Osteoblast (primary cell): ENCODE measurements at regions not wholly inside any gene's neighbourhood (a gene's known extent, or its start where the extent isn't known, plus 50 kb on each side); places are given as distances from the start of the nearest gene placed in this dataset.

Source experiments
- DNase-seq: peaks from one replicate; pipeline ENCODE4 v3.0.0; 2011; ENCODE audit warnings: low spot score, mixed read lengths; ENCODE audit not compliant: insufficient read length; ENCODE audit errors: missing footprints
- H2AFZ ChIP-seq: 2 replicates; pipeline ENCODE4 v1.6.0; 2011; ENCODE audit warnings: mild to moderate bottlenecking, low read length
- H3K27ac ChIP-seq: 2 replicates; pipeline ENCODE4 v1.5.1; 2011; ENCODE audit warnings: mild to moderate bottlenecking, low read depth, low read length, moderate library complexity
- H3K27me3 ChIP-seq: 2 replicates; pipeline ENCODE4 v1.6.0; 2012; ENCODE audit warnings: mild to moderate bottlenecking, control low read depth, inconsistent platforms, low read length, moderate library complexity; ENCODE audit not compliant: insufficient read depth
- H3K36me3 ChIP-seq: 2 replicates; pipeline ENCODE4 v1.5.1; 2011; ENCODE audit warnings: mild to moderate bottlenecking, low read length, control low read depth, moderate library complexity; ENCODE audit not compliant: insufficient read depth
- H3K4me1 ChIP-seq: 2 replicates; pipeline ENCODE4 v1.5.1; 2011; ENCODE audit warnings: mild to moderate bottlenecking, low read length, control low read depth, moderate library complexity; ENCODE audit not compliant: insufficient read depth
- H3K4me2 ChIP-seq: 2 replicates; pipeline ENCODE4 v1.6.0; 2011; ENCODE audit warnings: mild to moderate bottlenecking, low read length; ENCODE audit not compliant: insufficient read depth
- H3K4me3 ChIP-seq: fragments of 200-600 bp; sonication (generic); 3 replicates; pipeline ENCODE4 v1.5.1; 2012; ENCODE audit warnings: mild to moderate bottlenecking, low read length, inconsistent platforms; ENCODE audit not compliant: insufficient read depth
- H3K79me2 ChIP-seq: 2 replicates; pipeline ENCODE4 v1.6.0; 2012; ENCODE audit warnings: mild to moderate bottlenecking, low read length, control low read depth, inconsistent platforms; ENCODE audit not compliant: insufficient read depth
- H3K9me3 ChIP-seq: 2 replicates; pipeline ENCODE4 v1.5.1; 2011; ENCODE audit warnings: low read depth, low read length, control low read depth
- H4K20me1 ChIP-seq: 2 replicates; pipeline ENCODE4 v1.6.0; 2012; ENCODE audit warnings: mild to moderate bottlenecking, low read length, control low read depth; ENCODE audit not compliant: insufficient read depth
- CTCF ChIP-seq: IDR thresholded peaks from 2 replicates; pipeline ENCODE4 v1.5.1; 2011; ENCODE audit warnings: mild to moderate bottlenecking, low read depth, low read length, moderate library complexity; ENCODE audit errors: extremely low read depth

GRCh38 chr1:232184561-232185530 lies 445.1 kb downstream of the SIPA1L2 start:
- Histone ChIP-seq H4K20me1 (no peaks in the 10 kb centered on the region), H3K27me3 (no peaks in the 10 kb centered on the region), H3K36me3 (no peaks in the 10 kb centered on the region), H3K79me2 (no peaks in the 10 kb centered on the region), H3K4me3 (no peak overlapping the region), H3K4me1 (no peaks in the 10 kb centered on the region), H3K9me3 (no peaks in the 10 kb centered on the region), H3K4me2 (no peak overlapping the region), H3K27ac (no peak overlapping the region), H2AFZ (no peak overlapping the region)
- TF ChIP-seq CTCF, result no peak
- DNase-seq, result peak; percentile 18

GRCh38 chr1:232183802-232184201 lies 446.1 kb downstream of the SIPA1L2 start:
- Histone ChIP-seq H3K79me2 (no peaks in the 10 kb centered on the region), H3K27me3 (no peaks in the 10 kb centered on the region), H3K4me2 (no peak overlapping the region), H3K4me3 (no peak overlapping the region), H3K36me3 (no peaks in the 10 kb centered on the region), H3K4me1 (no peaks in the 10 kb centered on the region), H3K27ac (no peak overlapping the region), H2AFZ (no peak overlapping the region), H4K20me1 (no peaks in the 10 kb centered on the region), H3K9me3 (no peaks in the 10 kb centered on the region)
- DNase-seq, result no peak
- no peak for TF ChIP-seq CTCF

GRCh38 chr1:232183266-232183800 lies 446.6 kb downstream of the SIPA1L2 start:
- Histone ChIP-seq H3K36me3 (no peaks in the 10 kb centered on the region), H4K20me1 (no peaks in the 10 kb centered on the region), H3K4me2 (no peak overlapping the region), H3K79me2 (no peaks in the 10 kb centered on the region), H3K4me3 (no peak overlapping the region), H2AFZ (no peak overlapping the region), H3K9me3 (no peaks in the 10 kb centered on the region), H3K4me1 (no peaks in the 10 kb centered on the region), H3K27me3 (no peaks in the 10 kb centered on the region), H3K27ac (no peak overlapping the region)
- TF ChIP-seq CTCF, result no peak
- no peak for DNase-seq

- Histone ChIP-seq H3K9me3 (no peaks in the 10 kb centered on the region), H3K4me1 (no peaks in the 10 kb centered on the region), H3K36me3 (no peaks in the 10 kb centered on the region), H2AFZ (no peak overlapping the region), H4K20me1 (no peaks in the 10 kb centered on the region), H3K27me3 (no peaks in the 10 kb centered on the region), H3K4me2 (no peak overlapping the region), H3K27ac (no peak overlapping the region), H3K4me3 (no peak overlapping the region), H3K79me2 (no peaks in the 10 kb centered on the region)
- no peak for DNase-seq
- TF ChIP-seq CTCF, result no peak
These were observed 447.7 kb downstream of the SIPA1L2 start for GRCh38 chr1:232182236-232182635.
